EH (cell line): ENCODE measurements at regions not wholly inside any gene's neighbourhood (a gene's known extent, or its start where the extent isn't known, plus 50 kb on each side); places are given as distances from the start of the nearest gene placed in this dataset.
"Not testable (repeated sequence)": the region's sequence is repeated elsewhere in the genome, so short reads cannot be mapped to it uniquely, and the experiment has no call there.

Source experiments
- DNase-seq: peaks from one replicate; pipeline ENCODE4 v3.0.0-alpha.2; 2015; ENCODE audit warnings: low read depth

DNA sequence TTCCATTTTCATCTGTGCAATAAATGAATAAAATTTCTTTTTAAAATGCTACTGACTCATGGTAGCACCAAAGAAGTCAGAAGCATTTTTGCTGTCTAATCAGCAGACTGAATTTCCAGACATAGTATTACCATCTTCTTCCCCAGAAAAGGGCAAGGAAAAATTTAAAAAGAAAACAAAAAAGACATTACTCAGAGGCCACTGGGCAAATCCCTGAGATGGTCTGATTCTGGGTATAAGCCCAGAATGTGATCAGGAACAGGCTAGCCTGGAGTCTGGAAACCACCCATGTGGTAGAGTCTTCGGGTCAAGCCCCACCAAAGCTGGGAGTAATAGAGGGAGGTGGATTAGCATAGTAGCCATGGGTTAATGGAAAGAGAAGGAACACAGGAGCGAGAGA lies 342.8 kb downstream of the FBXW7 start:
- DNase-seq: peak; percentile 71

GRCh38 chr4:152190907-152191306 lies 345.0 kb downstream of the FBXW7 start:
- no peak for DNase-seq

DNA sequence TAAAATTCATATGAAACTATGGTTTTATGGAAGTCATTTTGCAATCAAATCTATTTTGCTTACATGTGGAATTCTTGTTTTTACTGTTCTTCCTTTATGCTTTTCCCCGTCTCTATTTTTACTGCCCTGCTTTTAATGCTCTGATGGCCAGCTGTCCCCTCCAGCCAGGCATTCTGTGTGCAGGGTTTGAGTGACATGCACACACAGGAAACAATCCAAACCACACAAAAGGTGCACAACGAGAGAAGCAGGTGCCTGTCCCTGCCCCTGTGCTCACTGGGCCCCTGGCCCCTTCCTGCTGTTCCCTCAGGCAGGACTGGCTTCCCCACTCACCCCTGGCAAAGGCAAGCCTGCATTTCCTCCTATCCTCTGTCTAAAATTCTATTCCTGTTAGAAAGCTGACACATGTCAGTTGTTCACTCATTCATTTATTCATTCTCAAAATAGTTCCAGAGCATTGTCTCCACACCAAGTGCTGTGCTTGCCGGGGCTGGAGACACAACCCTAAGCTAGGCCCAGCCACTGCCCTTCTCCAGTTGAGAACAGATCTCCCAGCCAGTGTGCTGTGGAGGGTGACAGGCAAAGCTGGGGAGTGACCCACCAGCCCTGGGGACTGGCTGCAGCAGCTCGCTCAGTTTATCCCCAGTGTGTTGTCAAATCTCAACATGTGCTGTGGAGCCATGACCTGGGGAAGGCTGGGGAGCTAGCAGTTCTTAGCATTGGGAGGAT lies 346.3 kb downstream of the FBXW7 start:
- DNase-seq: no peak

- DNase-seq: no peak
Measured at GRCh38 chr4:152188801-152189200, 347.1 kb downstream of the FBXW7 start.

- peak; percentile 20 for DNase-seq
Measured at GRCh38 chr4:152187693-152188092, 348.2 kb downstream of the FBXW7 start.

DNA sequence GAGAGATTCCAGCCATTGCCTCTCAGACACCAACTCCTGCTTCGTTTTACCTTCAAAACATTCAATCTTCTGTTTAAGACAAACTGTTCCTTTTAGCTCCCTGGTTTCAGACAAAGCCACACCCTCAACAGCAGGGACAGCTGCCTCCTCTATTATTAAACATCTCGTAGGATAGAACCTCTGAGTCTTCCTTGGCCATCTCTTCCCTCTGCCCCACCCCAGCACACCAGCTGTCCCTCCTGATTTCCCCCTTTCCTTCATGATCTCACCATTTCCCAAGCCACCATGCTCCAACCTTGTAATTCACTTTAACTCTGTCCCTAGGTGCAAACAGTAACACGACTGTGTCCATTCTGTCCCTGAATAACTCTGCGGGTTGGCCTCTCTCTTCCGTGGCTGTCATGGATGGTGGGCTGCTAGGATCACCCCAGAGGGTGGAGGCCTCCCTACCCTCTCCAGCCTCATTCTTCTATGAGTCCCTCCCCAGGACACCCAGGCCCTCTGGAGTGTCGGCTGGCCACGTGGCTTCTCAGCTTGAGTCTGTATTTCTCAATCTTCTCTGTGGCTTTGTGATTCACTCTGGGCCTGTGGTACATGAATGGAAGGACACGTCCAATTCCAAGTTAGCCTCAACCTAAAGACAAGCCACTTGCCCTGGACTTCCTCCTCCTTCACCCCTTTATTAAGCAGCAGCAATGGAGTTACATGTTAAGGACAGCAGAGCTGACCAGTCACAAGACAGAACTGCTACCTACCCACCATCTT lies 349.9 kb downstream of the FBXW7 start:
- DNase-seq: no peak

DNA sequence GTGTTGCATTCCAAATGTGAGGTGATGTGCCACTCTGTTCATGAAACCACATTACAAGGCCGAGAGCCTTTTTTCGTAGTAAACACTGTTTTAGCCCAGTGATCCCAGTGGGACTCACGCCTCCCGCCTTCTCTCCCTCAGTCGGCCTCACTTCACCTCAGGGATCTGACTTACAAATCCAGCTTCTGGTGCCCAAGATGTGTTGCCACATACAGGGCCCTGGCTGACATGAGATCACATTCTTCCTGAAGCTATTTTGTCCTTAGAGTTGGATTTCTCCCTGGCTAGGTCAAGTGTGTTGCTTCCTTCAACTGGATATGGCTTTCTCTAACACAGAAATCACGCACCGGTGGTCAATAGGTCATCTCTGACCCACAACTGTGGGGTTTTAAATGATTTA lies 354.7 kb downstream of the FBXW7 start:
- DNase-seq: no peak

DNA sequence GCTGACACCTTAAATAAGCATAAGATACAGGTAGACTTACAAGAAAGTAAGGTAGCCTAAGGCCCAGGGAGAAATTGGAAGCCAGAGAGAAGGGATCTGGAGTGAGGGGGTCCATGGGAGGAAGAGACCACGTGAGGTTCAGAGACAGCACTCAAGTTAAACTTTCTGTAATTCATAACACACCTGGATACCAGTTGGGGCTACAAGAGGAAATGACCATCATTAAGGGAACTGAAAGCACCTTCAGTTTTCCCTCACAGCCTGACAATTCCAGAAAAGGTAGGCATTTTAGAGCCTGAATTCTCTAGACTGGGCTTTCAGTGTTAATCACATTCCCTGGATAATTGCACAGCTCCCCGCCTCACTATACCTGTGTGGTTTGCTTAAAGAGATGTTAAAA lies 355.5 kb downstream of the FBXW7 start:
- DNase-seq: no peak

DNA sequence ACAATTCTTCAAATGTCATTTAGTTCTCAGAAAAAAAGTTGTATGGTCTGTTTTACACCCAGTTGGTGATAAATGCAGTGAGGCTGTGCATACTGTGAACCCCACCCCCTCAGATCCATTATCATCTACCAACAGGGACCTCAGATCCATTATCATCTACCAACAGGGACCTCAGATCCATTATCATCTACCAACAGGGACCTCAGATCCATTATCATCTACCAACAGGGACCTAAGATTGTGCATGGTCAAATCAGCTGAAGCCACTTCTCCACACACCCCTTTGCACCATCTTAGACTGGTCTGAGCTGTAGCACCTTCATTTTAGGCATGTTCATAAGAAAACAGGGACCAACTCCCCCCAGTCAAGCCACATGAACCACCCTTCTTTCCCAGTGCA lies 358.4 kb downstream of the FBXW7 start:
- DNase-seq: not testable (repeated sequence)

DNA sequence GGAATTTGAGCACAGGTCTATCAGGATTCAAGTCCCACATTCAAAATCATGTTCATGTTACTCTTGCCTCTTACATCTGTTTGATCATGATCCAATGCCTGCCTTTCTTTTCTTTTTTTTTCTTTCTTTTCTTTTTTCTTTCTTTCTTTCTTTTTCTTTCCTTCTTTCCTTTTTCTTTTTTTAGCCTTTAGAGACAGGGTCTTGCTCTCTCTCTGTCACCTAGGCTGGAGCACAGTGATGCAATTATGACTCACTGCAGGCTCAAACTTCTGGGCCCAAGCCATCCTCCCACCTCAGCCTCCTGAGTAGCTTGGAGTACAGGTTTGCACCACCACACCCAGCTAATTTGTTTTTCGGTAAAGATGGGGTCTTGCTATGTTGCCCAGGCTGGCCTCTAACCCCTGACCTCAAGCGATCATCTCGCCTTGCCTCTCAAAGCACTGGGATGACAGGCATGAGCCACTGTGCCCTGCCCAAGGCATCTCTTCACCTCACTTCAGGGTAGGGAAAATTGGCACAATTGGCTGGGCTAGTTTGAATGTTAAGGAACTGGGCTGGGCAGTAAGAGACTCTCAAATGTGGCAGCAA lies 359.2 kb downstream of the FBXW7 start:
- no peak for DNase-seq

DNA sequence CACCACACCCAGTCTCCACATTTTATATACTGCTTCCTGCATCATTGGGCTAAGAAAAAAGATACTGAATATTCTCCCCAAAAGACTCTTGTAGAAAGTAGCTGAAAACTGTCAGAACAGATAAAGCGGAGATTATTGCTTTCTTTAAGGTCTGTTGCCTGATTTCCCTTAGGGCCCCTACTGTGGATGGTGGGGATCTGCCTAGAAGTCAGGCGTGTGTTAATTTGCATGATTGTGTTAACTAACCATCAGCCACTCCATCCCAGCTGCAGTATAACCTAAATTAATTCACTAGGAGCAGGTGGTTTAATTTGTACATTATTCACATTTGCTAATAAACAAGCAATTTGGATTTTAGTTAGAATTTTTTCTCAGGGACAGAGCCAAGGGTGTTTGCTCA lies 360.3 kb downstream of the FBXW7 start:
- DNase-seq: no peak

GRCh38 chr4:152172146-152172545 lies 363.7 kb downstream of the FBXW7 start:
- no peak for DNase-seq

DNA sequence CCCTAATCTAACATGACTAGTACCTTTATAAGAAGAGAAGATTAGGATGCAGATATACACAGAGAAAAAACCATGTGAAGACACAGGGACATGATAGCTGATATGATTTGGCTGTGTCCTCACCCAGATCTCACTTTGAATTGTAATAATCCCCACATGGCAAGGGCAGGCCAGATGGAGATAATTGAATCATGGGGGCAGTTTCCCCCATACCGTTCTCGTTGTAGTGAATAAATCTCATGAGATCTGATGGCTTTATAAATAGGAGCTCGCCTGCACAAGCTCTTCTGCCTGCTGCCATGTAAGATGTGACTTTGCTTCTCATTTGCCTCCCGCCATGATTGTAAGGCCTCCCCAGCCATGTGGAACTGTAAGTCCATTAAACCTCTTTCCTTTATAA lies 364.3 kb downstream of the FBXW7 start:
- DNase-seq: no peak

- DNase-seq: no peak
Measured at GRCh38 chr4:152169683-152170082, 366.2 kb downstream of the FBXW7 start.

DNA sequence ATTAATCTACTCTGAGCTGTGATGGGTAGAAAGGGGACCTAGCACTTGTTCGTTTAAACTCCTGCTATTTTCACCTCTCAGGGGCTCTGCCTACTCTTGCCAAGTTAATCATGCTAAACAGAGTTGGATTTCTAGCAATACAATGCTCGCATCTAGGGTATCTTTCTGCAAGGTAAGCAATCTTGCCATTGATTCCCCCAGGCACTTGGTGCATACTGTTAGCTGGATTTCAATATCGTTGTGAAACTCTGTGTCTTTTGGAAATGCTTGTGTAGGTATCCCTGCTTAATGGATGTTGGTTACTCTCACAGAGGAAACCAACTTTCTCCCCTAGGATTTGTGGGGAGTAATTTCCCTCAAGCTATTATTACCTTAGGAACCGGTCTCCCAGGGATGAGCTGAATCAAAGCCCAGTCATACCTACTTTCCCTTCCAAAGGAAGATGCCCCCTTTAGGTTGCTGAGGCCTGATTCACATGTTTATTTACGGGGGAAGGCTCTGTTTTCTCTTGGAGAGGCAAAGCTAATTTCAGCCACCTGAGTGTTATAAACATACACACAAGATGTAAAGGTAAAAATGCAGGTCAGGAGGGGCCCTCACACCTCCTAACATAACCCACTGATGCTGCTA lies 366.8 kb downstream of the FBXW7 start:
- no peak for DNase-seq

DNA sequence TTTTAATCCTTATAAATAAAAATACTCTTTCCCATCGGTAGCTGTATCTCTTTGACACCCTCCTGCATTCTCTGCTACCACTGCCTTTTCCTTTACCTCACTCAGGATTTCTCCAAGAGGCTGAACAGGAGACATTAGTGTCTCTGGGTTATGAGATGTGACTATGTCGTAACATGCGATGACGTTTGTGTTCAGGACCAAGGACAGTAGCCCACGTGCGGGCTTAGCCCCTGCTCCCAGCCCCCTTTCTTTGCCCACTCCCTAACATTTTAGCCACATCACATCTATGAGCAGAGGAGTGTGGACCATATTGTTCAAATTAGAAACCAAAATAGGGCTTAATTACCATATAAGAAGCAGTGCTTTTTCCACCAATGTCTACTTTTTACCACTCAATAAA lies 369.3 kb downstream of the FBXW7 start:
- DNase-seq: peak; percentile 37

GRCh38 chr4:152165846-152166245 lies 370.0 kb downstream of the FBXW7 start:
- DNase-seq: no peak

DNA sequence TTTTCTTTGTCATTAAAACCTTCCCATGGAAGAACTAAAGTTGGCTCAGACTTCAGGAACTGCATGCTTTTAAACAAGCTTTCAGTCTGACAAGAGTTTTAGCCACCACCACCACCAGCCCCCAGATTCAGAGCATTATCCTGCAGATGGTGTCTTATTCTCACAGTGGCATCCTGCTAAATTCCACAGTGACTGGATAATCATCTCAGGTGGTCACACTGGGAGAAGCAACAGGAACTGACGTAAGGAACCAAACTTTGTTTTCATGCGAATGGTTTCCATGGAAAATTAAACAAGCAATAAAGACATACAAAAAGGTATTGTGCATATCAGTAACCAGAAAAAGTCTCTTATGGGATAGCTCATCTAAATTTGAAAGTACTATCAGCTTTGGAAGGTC lies 370.7 kb downstream of the FBXW7 start:
- no peak for DNase-seq

GRCh38 chr4:152164561-152164960 lies 371.3 kb downstream of the FBXW7 start:
- no peak for DNase-seq

GRCh38 chr4:152162331-152162697 lies 373.6 kb downstream of the FBXW7 start:
- peak; percentile 47 for DNase-seq

DNA sequence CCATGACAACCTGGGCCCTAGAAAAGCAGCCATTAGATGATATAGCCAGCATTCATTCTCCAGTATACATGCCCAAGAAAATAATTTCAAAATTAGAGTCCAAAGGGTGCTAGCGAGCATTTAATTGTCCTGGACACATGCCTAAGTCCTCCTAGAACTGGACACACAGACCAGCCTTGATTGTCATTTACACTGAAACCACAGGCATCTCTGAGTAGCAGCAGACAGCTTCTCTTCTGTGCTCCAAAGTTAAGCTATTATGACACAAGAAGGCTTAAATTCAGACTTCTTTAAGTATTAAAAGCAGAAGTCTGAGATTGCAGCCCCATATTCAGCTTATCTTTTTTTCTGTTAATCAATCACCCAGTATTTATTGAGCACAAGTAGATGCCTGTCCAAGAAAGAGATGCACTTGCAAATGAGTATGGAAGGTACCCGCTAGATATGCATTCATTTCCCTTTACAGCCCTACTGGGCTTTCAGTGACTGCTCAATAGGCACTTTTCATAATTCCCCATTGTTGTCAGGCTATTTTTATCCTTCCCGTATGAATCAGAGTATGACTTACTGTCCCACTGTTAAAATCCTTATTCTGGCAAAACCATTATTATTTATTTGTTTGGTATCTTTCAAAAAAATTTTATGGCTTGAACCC lies 374.1 kb downstream of the FBXW7 start:
- peak; percentile 58 for DNase-seq

DNA sequence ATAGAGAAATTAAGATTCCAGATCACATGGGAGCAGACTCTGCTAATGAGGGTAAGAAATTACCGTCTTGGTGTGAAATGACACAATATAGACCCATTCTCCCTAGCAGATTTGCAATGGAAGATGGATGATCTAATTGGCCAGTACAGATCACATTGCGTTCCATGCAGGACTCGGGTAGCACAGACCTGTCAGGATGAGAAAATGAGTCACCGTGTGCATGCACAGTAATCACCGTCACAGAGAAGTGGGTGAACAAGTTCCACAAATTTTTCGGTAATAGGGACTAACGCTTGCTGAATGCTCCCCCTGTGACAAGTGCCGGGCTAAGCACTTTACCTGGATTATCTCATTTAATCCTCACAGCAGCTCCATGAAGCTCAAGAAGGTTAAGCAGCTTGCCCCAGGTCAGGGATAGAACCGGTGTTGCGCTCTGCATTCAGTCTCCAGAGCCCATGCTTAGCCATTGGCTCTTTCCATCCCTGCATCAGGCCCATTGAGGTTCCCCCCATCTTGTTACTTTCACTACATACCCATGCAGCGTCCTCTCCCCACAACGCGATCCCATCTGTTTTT lies 375.6 kb downstream of the FBXW7 start:
- no peak for DNase-seq
